HCT116 (cell line): ENCODE measurements at regions not wholly inside any gene's neighbourhood (a gene's known extent, or its start where the extent isn't known, plus 50 kb on each side); places are given as distances from the start of the nearest gene placed in this dataset.
"Not testable (repeated sequence)": the region's sequence is repeated elsewhere in the genome, so short reads cannot be mapped to it uniquely, and the experiment has no call there.

Experiments used
- ATAC-seq: fragments of 200-7000 bp; cut with Tn5 transposase; 2 replicates; pipeline ENCODE4 v1.9.1; 2020; ENCODE audit warnings: mild to moderate bottlenecking, moderate library complexity
- BruUV-seq: library from RNA; stranded (reverse); fragments of 400-500 nt; replicated peaks from 2 replicates; lab custom pipeline; 2021; lab: Mats Ljungman, UMichigan
- CTCF ChIA-PET: fragments of 300-600 bp; sonication (Branson Sonifier 250); formaldehyde crosslinking; loops from one replicate; lab custom pipeline; 2021; ENCODE audit warnings: antibody characterized with exemption; lab: Charles Lee
- POLR2A ChIA-PET: fragments of 300-600, 350-600 bp; sonication (Branson Sonifier 250); formaldehyde crosslinking; loops from one replicate; lab custom pipeline; 2021; ENCODE audit warnings: antibody characterized with exemption; lab: Charles Lee
- RAD21 ChIA-PET, 2 experiments: fragments of 300-600 bp; sonication (Branson Sonifier 250); formaldehyde crosslinking; loops; one replicate each; lab custom pipeline; 2023; ENCODE audit warnings: low total read pairs in 2 of 2; ENCODE audit not compliant: uncharacterized antibody in 2 of 2, unreplicated experiment in 2 of 2, low non-redundant PET in 1 of 2; lab: Charles Lee
- DNase-seq: peaks from one replicate; pipeline ENCODE4 v3.0.0-alpha.2; 2010; ENCODE audit warnings: low read depth, low spot score
- H2AFZ ChIP-seq: fragments of 200-600 bp; shearing (Covaris generic), sonication (generic); 2 replicates; pipeline ENCODE4 v1.6.1; 2017; ENCODE audit warnings: low read depth, mixed run types, mixed read lengths, antibody characterized with exemption, low read length; ENCODE audit not compliant: poor library complexity, severe bottlenecking
- H3K27ac ChIP-seq: 2 replicates; pipeline ENCODE4 v1.5.1; 2012; ENCODE audit warnings: low read depth, low read length
- H3K27me3 ChIP-seq: fragments of 200-600 bp; sonication (generic); 2 replicates; pipeline ENCODE4 v1.6.1; 2016; ENCODE audit warnings: mixed run types, low read length, mixed read lengths; ENCODE audit not compliant: insufficient read depth
- H3K36me3 ChIP-seq, 2 experiments: fragments of 200-500 bp in 1 of 2; fragments of 200-600 bp in 1 of 2; sonication (Bioruptor generic) in 1 of 2; sonication (generic) in 1 of 2; 2 replicates each; pipeline versions ENCODE4 v1.5.1 to v1.6.1; 2014 to 2016; ENCODE audit warnings: low read length in 2 of 2, inconsistent platforms in 1 of 2, mixed read lengths in 1 of 2, mixed run types in 1 of 2; ENCODE audit not compliant: insufficient read depth in 2 of 2, control insufficient read depth in 1 of 2
- H3K4me1 ChIP-seq, 2 experiments: fragments of 200-600 bp in 1 of 2; sonication (generic) in 1 of 2; 2 replicates each; pipeline versions ENCODE4 v1.5.1 to v1.6.1; 2012 to 2017; ENCODE audit warnings: low read length in 2 of 2, inconsistent platforms in 1 of 2, mild to moderate bottlenecking in 1 of 2, mixed read lengths in 1 of 2, mixed run types in 1 of 2, moderate library complexity in 1 of 2; ENCODE audit not compliant: insufficient read depth in 2 of 2, control insufficient read depth in 1 of 2
- H3K4me2 ChIP-seq: fragments of 200-600 bp; sonication (generic); 2 replicates; pipeline ENCODE4 v1.6.1; 2017; ENCODE audit warnings: mixed run types, low read length, mixed read lengths
- H3K4me3 ChIP-seq, 2 experiments: fragments of 200-600 bp in 1 of 2; sonication (generic) in 1 of 2; replicated peaks in 1 of 2; 2 replicates each; pipeline ENCODE4 v1.5.1; 2011 to 2016; ENCODE audit warnings: low read length in 2 of 2, control low read depth in 1 of 2, low read depth in 1 of 2, mild to moderate bottlenecking in 1 of 2, mixed read lengths in 1 of 2, mixed run types in 1 of 2
- H3K79me2 ChIP-seq: fragments of 200-600 bp; sonication (generic); 2 replicates; pipeline ENCODE4 v1.6.1; 2017; ENCODE audit warnings: mild to moderate bottlenecking, mixed run types, low read length, moderate library complexity, mixed read lengths; ENCODE audit not compliant: insufficient read depth
- H3K9ac ChIP-seq: fragments of 200-600 bp; sonication (generic); 2 replicates; pipeline ENCODE4 v1.6.1; 2016; ENCODE audit warnings: low read length, mixed read lengths
- H3K9me2 ChIP-seq: fragments of 200-600 bp; sonication (generic), shearing (Covaris generic); 2 replicates; pipeline ENCODE4 v1.6.1; 2017; ENCODE audit warnings: mixed run types, mild to moderate bottlenecking, moderate library complexity; ENCODE audit not compliant: insufficient read depth
- H3K9me3 ChIP-seq, 2 experiments: fragments of 200-500 bp in 1 of 2; fragments of 200-600 bp in 1 of 2; sonication (Bioruptor generic) in 1 of 2; sonication (generic) in 1 of 2; 2 replicates each; pipeline ENCODE4 v1.6.1; 2014 to 2017; ENCODE audit warnings: low read length in 2 of 2, mixed read lengths in 2 of 2, inconsistent platforms in 1 of 2, low read depth in 1 of 2, mild to moderate bottlenecking in 1 of 2, mixed run types in 1 of 2, moderate library complexity in 1 of 2; ENCODE audit not compliant: control insufficient read depth in 1 of 2, insufficient read depth in 1 of 2
- H4K20me1 ChIP-seq: fragments of 200-600 bp; sonication (generic), shearing (Covaris generic); 2 replicates; pipeline ENCODE4 v1.6.1; 2017; ENCODE audit warnings: mixed run types, mild to moderate bottlenecking, moderate library complexity; ENCODE audit not compliant: insufficient read depth
- ELF1 ChIP-seq: IDR thresholded peaks from 2 replicates; pipeline ENCODE4 v1.6.1; 2012; ENCODE audit warnings: low read depth, borderline replicate concordance
- TCF7L2 ChIP-seq: IDR thresholded peaks from 2 replicates; pipeline ENCODE4 v1.7.0; 2011; ENCODE audit warnings: borderline replicate concordance, inconsistent platforms; ENCODE audit not compliant: insufficient read depth, insufficient read length; ENCODE audit errors: extremely low read depth
- YY1 ChIP-seq: IDR thresholded peaks from 2 replicates; pipeline ENCODE4 v1.6.1; 2011; ENCODE audit warnings: low read length, low read depth, moderate library complexity, mild to moderate bottlenecking; ENCODE audit not compliant: insufficient replicate concordance; ENCODE audit errors: extremely low read depth
- ZBTB33 ChIP-seq: IDR thresholded peaks from 2 replicates; pipeline ENCODE4 v1.6.1; 2011; ENCODE audit warnings: mild to moderate bottlenecking, low read length, moderate library complexity; ENCODE audit not compliant: insufficient replicate concordance; ENCODE audit errors: extremely low read depth
- intact Hi-C: fragments of 100-400 bp; cut with micrococcal nuclease; formaldehyde crosslinking; loops from 2 replicates; pipeline ENCODE4 v1.10.0; 2022

GRCh38 chr10:4239186-4239585 lies 454.2 kb upstream of the KLF6 start:
- no TSS peak for BruUV-seq
- H3K9me2 ChIP-seq: no peaks in the 10 kb centered on the region
- H3K4me3 ChIP-seq: no peak overlapping the region
- ChIA-PET CTCF (no interaction called here), RAD21 (no interaction called here), POLR2A (no interaction called here)
- no peak overlapping the region for H2AFZ ChIP-seq
- H3K79me2 ChIP-seq: no peaks in the 10 kb centered on the region
- H3K27ac ChIP-seq: no peak overlapping the region
- intact Hi-C loops: no loop called here
- DNase-seq (no peak), ATAC-seq (no peak)
- no peaks in the 10 kb centered on the region for H3K9me3 ChIP-seq
- H4K20me1 ChIP-seq: no peaks in the 10 kb centered on the region
- H3K4me1 ChIP-seq: peaks cover 17 to 33% of the 10 kb centered on the region in 2 experiments
- H3K9ac ChIP-seq: no peak overlapping the region
- H3K36me3 ChIP-seq: no peaks in the 10 kb centered on the region
- TF ChIP-seq ZBTB33 (no peak), TCF7L2 (no peak), ELF1 (no peak), YY1 (no peak)
- no peak overlapping the region for H3K4me2 ChIP-seq
- H3K27me3 ChIP-seq: no peaks in the 10 kb centered on the region

- H3K27me3 ChIP-seq, H3K4me3 ChIP-seq, H3K27ac ChIP-seq, H3K9ac ChIP-seq, CTCF ChIA-PET, POLR2A ChIA-PET, H2AFZ ChIP-seq, H3K9me2 ChIP-seq, ATAC-seq, H3K79me2 ChIP-seq, H3K9me3 ChIP-seq, H4K20me1 ChIP-seq, BruUV-seq, intact Hi-C loops, H3K4me1 ChIP-seq, RAD21 ChIA-PET, H3K36me3 ChIP-seq, H3K4me2 ChIP-seq, DNase-seq: not testable (repeated sequence)
Measured at GRCh38 chr10:4236905-4237304, 451.9 kb upstream of the KLF6 start.
